Mesothelial cell of epicardium (in vitro differentiated cells): ENCODE measurements at regions not wholly inside any gene's neighbourhood (a gene's known extent, or its start where the extent isn't known, plus 50 kb on each side); places are given as distances from the start of the nearest gene placed in this dataset.

Experiments used
- DNase-seq, 2 experiments: peaks; one replicate each; pipeline ENCODE4 v3.0.0; 2021; ENCODE audit warnings: low spot score in 2 of 2; ENCODE audit not compliant: unreplicated experiment in 2 of 2
- H3K27ac Mint-ChIP-seq: 2 replicates; pipeline ENCODE4 v1.8.0; 2021; ENCODE audit warnings: mixed read lengths
- H3K27me3 Mint-ChIP-seq: 2 replicates; pipeline ENCODE4 v1.8.0; 2021; ENCODE audit warnings: low read depth, mixed read lengths
- H3K36me3 Mint-ChIP-seq: 2 replicates; pipeline ENCODE4 v1.8.0; 2021; ENCODE audit warnings: mixed read lengths
- H3K4me1 Mint-ChIP-seq: 2 replicates; pipeline ENCODE4 v1.8.0; 2021; ENCODE audit warnings: mixed read lengths
- H3K4me3 Mint-ChIP-seq: 2 replicates; pipeline ENCODE4 v1.8.0; 2021; ENCODE audit warnings: mild to moderate bottlenecking, moderate library complexity, mixed read lengths
- H3K9me3 Mint-ChIP-seq: 2 replicates; pipeline ENCODE4 v1.8.0; 2021; ENCODE audit warnings: mixed read lengths
- TF ChIP-seq, protein P1 (sequence below): fragments of 200-600 bp; sonication (generic); IDR thresholded peaks from one replicate; pipeline ENCODE4 v1.5.0; 2021; ENCODE audit warnings: antibody characterized with exemption; ENCODE audit not compliant: unreplicated experiment

DNA sequence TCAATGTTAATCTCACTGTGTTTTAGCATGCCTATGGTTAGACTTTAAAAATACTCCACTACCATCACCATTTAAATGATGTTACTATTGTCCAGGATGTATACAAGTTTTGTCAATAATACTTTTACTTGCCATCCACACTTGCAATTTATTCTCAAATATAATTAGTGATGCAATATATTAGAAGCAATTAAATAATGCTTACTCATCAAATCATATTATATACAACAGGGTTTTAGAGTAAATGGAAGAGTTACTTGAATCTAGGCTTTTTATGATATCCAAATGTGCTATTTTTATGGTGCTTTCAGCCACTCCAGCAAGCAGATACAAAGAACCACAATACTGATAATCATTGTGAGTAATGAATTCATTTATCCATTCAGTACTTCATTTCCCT, 461.1 kb downstream of the TMEM182 start:
- H3K9me3 Mint-ChIP-seq: no peaks in the 10 kb centered on the region
- no peaks in the 10 kb centered on the region for H3K4me1 Mint-ChIP-seq
- H3K27ac Mint-ChIP-seq: no peak overlapping the region
- TF ChIP-seq, protein P1, sequence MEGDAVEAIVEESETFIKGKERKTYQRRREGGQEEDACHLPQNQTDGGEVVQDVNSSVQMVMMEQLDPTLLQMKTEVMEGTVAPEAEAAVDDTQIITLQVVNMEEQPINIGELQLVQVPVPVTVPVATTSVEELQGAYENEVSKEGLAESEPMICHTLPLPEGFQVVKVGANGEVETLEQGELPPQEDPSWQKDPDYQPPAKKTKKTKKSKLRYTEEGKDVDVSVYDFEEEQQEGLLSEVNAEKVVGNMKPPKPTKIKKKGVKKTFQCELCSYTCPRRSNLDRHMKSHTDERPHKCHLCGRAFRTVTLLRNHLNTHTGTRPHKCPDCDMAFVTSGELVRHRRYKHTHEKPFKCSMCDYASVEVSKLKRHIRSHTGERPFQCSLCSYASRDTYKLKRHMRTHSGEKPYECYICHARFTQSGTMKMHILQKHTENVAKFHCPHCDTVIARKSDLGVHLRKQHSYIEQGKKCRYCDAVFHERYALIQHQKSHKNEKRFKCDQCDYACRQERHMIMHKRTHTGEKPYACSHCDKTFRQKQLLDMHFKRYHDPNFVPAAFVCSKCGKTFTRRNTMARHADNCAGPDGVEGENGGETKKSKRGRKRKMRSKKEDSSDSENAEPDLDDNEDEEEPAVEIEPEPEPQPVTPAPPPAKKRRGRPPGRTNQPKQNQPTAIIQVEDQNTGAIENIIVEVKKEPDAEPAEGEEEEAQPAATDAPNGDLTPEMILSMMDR: no peak
- H3K36me3 Mint-ChIP-seq: no peaks in the 10 kb centered on the region
- H3K4me3 Mint-ChIP-seq: no peak overlapping the region
- peaks cover 6% of the 10 kb centered on the region for H3K27me3 Mint-ChIP-seq
- no peak for DNase-seq

DNA sequence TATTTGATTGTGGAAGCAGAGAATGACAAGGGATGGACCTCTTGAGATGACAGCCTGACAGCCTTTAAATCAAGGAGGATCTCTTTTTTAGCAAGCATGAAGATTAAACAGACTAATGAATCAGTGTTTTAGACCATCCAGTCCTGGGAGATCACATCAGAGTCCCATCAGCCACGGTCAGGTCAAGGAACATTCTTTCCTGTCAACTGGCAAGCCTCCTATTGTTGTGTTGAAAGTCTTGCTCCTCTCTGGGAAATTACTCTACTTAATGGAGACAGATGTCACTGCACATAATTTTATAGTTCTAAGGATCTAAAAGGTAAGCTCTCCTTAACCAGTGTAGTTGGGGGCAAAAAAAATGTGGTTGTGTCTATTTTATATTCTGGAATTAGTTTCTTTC, 469.0 kb downstream of the TMEM182 start:
- Mint-ChIP-seq H3K36me3 (no peaks in the 10 kb centered on the region), H3K4me1 (no peaks in the 10 kb centered on the region), H3K9me3 (no peaks in the 10 kb centered on the region), H3K27me3 (peaks cover 2% of the 10 kb centered on the region), H3K27ac (no peak overlapping the region), H3K4me3 (no peak overlapping the region)
- TF ChIP-seq, protein P1: no peak
- DNase-seq: no peak

DNA sequence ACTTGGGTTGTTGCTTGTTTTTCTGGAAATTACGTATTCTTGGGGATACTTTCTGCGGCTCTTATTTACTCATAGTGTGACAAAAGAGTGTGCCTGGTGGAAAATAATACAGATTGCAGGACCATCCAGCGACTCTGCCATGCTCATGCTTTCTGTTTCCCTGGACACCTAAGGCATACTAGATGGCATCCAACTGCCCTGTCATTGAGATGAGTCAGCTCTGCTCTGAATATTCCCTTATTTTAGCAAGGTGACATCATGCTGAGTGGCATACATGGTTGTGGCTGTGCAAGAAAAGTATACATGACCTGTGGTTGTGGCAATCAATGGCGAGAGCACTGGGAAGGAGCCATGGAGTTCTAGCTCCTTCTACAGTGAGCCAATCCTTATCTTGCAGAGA, 471.0 kb downstream of the TMEM182 start:
- DNase-seq: no peak
- H3K9me3 Mint-ChIP-seq: no peaks in the 10 kb centered on the region
- H3K4me3 Mint-ChIP-seq: no peak overlapping the region
- H3K36me3 Mint-ChIP-seq: no peaks in the 10 kb centered on the region
- H3K4me1 Mint-ChIP-seq: no peaks in the 10 kb centered on the region
- TF ChIP-seq, protein P1: no peak
- H3K27me3 Mint-ChIP-seq: peaks cover 2% of the 10 kb centered on the region
- H3K27ac Mint-ChIP-seq: no peak overlapping the region

DNA sequence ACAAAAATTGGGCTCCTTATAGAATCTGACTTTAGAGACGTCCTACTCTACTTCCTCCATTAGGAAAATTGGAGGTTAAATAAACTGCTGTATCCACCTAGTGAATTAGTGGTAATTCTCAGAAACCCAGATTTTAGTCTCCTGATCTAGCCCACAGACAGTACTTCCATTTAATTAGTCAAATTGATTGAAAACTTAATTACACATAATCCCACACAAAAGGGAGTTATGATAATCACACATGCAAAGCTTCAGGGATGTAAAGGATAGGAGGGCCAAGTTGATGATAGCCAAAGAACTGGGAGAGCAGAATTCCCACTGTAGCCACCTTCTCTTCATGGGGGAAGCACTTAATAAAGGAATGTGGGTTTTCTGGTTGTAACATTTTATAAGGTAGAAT, 471.9 kb downstream of the TMEM182 start:
- Mint-ChIP-seq H3K27ac (no peak overlapping the region), H3K4me1 (no peaks in the 10 kb centered on the region), H3K9me3 (peaks cover 6% of the 10 kb centered on the region), H3K4me3 (no peak overlapping the region), H3K36me3 (no peaks in the 10 kb centered on the region), H3K27me3 (peaks cover 2% of the 10 kb centered on the region)
- DNase-seq: no peak
- TF ChIP-seq, protein P1: no peak

DNA sequence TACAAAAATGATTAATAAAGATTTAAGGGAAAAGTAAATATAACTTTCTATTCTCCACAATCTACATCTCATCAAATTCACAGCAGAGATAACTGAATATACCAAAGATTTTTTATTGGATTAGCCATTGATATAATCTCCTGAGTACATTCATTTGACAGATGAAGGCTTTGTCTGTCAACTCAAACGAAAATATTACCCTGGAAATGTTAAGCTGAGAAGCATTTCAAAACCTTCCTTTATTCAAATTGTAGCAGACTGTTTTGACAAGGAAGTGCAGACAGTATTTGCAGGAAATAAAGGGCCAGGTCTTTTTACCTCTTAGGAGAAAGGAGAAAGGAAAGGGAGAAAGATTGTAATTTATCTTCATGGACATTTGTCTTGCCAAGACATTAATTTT, 473.5 kb downstream of the TMEM182 start:
- TF ChIP-seq, protein P1: no peak
- Mint-ChIP-seq H3K4me1 (no peaks in the 10 kb centered on the region), H3K4me3 (no peak overlapping the region), H3K36me3 (no peaks in the 10 kb centered on the region), H3K9me3 (peaks cover 7% of the 10 kb centered on the region), H3K27ac (no peak overlapping the region), H3K27me3 (peaks cover 2% of the 10 kb centered on the region)
- no peak for DNase-seq

DNA sequence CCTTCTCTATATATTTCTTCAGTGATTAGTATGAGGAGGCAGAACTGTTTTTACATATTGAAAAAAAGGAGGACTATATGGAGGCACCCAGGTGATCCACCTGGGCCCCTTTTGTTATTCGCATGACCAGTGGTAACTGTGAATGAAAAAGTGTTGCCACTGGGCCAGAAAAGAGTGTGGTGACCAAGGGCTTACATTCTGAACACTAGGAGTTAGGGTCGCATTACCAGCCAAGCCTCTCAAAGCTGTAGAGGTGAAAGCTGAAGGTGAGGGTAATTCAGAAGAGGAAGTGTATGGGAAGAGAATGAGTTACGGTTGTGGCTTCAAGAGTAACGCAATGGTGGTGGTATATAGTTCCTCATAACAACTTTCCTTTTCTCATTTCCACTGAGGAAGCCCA, 487.6 kb downstream of the TMEM182 start:
- Mint-ChIP-seq H3K36me3 (no peaks in the 10 kb centered on the region), H3K27ac (no peak overlapping the region), H3K9me3 (peaks cover 10% of the 10 kb centered on the region), H3K4me3 (no peak overlapping the region), H3K27me3 (peaks cover 2% of the 10 kb centered on the region), H3K4me1 (no peaks in the 10 kb centered on the region)
- TF ChIP-seq, protein P1: no peak
- no peak for DNase-seq
